Keratinocyte (primary cell): ENCODE measurements at regions not wholly inside any gene's neighbourhood (a gene's known extent, or its start where the extent isn't known, plus 50 kb on each side); places are given as distances from the start of the nearest gene placed in this dataset.

Source experiments
- DNase-seq: peaks from one replicate; pipeline ENCODE4 v3.0.0-alpha.2; 2011; ENCODE audit warnings: low read depth, missing footprints, low spot score
- FAIRE-seq: peaks from 2 replicates; lab custom pipeline; 2011; peaks lifted over from hg19 to GRCh38; lab: Jason Lieb, UNC
- H2AFZ ChIP-seq: 2 replicates; pipeline ENCODE4 v1.6.0; 2012; ENCODE audit warnings: low read length, control low read depth, inconsistent platforms; ENCODE audit not compliant: control insufficient read depth
- H3K27ac ChIP-seq: 2 replicates; pipeline ENCODE4 v1.5.1; 2011; ENCODE audit warnings: low read length; ENCODE audit not compliant: control insufficient read depth, insufficient read depth
- H3K27me3 ChIP-seq: 3 replicates; pipeline ENCODE4 v1.6.0; 2011; ENCODE audit warnings: low read length; ENCODE audit not compliant: control insufficient read depth, insufficient read depth; ENCODE audit errors: extremely low read depth
- H3K36me3 ChIP-seq, 2 experiments: 2 replicates in 1 of 2; 3 replicates in 1 of 2; pipeline ENCODE4 v1.5.1; 2011; ENCODE audit warnings: low read length in 2 of 2, mild to moderate bottlenecking in 1 of 2; ENCODE audit not compliant: control insufficient read depth in 2 of 2, insufficient read depth in 2 of 2; ENCODE audit errors: extremely low read depth in 1 of 2
- H3K4me1 ChIP-seq: 3 replicates; pipeline ENCODE4 v1.5.1; 2011; ENCODE audit warnings: low read length; ENCODE audit not compliant: control insufficient read depth, insufficient read depth; ENCODE audit errors: extremely low read depth
- H3K4me2 ChIP-seq: 3 replicates; pipeline ENCODE4 v1.6.0; 2011; ENCODE audit warnings: low read depth, low read length; ENCODE audit not compliant: control insufficient read depth, insufficient read depth; ENCODE audit errors: extremely low read depth
- H3K4me3 ChIP-seq, 3 experiments: fragments of 200-600 bp in 1 of 3; sonication (generic) in 1 of 3; 2 replicates in 2 of 3; 3 replicates in 1 of 3; pipeline ENCODE4 v1.5.1; 2011 to 2016; ENCODE audit warnings: low read length in 3 of 3, mild to moderate bottlenecking in 3 of 3, control low read depth in 2 of 3, inconsistent platforms in 1 of 3, low read depth in 1 of 3, mixed read lengths in 1 of 3, mixed run types in 1 of 3, moderate library complexity in 1 of 3; ENCODE audit not compliant: control insufficient read depth in 2 of 3, insufficient read depth in 2 of 3; ENCODE audit errors: extremely low read depth in 1 of 3
- H3K79me2 ChIP-seq: 2 replicates; pipeline ENCODE4 v1.6.0; 2012; ENCODE audit warnings: low read length; ENCODE audit not compliant: control insufficient read depth, insufficient read depth
- H3K9ac ChIP-seq: 3 replicates; pipeline ENCODE4 v1.6.0; 2011; ENCODE audit warnings: low read length; ENCODE audit not compliant: control insufficient read depth, insufficient read depth; ENCODE audit errors: extremely low read depth
- H3K9me1 ChIP-seq: 3 replicates; pipeline ENCODE4 v1.6.0; 2011; ENCODE audit warnings: low read length; ENCODE audit not compliant: control insufficient read depth, insufficient read depth; ENCODE audit errors: extremely low read depth
- H3K9me3 ChIP-seq: 2 replicates; pipeline ENCODE4 v1.5.1; 2012; ENCODE audit warnings: low read depth, low read length; ENCODE audit not compliant: control insufficient read depth
- H4K20me1 ChIP-seq: 3 replicates; pipeline ENCODE4 v1.6.0; 2011; ENCODE audit warnings: low read length; ENCODE audit not compliant: control insufficient read depth, insufficient read depth; ENCODE audit errors: extremely low read depth
- EZH2 ChIP-seq: IDR thresholded peaks from one replicate; pipeline ENCODE4 v1.6.1; 2012; ENCODE audit warnings: inconsistent platforms, mild to moderate bottlenecking, low read length, moderate library complexity
- dilution Hi-C: fragments of 300-500 bp; cut with MboI; formaldehyde crosslinking; loops from one replicate; pipeline ENCODE4 v1.7.0; 2020; ENCODE audit warnings: low sequenced_read_pairs; ENCODE audit not compliant: extremely low pct_ligation_motif_present
- TF ChIP-seq, protein P1 (sequence below), 3 experiments: IDR thresholded peaks in 1 of 3; conservative IDR thresholded peaks in 1 of 3; optimal IDR thresholded peaks in 1 of 3; 2 replicates in 2 of 3; 3 replicates in 1 of 3; pipeline versions ENCODE3 to v1.5.1; 2011; ENCODE audit warnings: low read length in 3 of 3, mild to moderate bottlenecking in 3 of 3, moderate library complexity in 2 of 3, control low read depth in 1 of 3, inconsistent platforms in 1 of 3; ENCODE audit not compliant: insufficient read depth in 2 of 3; ENCODE audit errors: extremely low read depth in 1 of 3

DNA sequence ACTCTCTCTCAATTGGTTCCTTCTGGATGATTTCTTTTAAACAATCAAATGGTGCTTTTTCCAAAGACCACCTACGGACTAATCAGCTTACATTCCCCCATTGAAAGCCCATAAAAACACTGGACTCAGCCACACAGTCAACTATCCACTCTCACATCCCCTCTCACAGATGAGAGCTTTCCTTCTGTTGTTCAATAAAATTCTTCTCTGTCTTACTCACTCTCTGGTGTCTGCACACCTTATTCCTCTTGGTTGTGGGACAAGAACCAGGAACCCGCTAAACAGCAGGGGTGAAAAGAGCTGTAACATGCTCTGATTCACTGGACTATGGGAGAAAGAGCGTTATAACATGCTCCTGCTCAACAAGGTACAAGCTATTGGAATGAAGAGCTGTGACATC is 2896.2 kb downstream of the PCDH9 start:
- Histone ChIP-seq H3K27ac (no peak overlapping the region), H3K36me3 (no peaks in the 10 kb centered on the region), H3K4me2 (no peak overlapping the region), H3K4me3 (no peak overlapping the region), H2AFZ (no peak overlapping the region), H4K20me1 (no peaks in the 10 kb centered on the region), H3K4me1 (no peaks in the 10 kb centered on the region), H3K27me3 (no peaks in the 10 kb centered on the region), H3K9me3 (no peaks in the 10 kb centered on the region), H3K9me1 (no peaks in the 10 kb centered on the region), H3K9ac (no peak overlapping the region), H3K79me2 (no peaks in the 10 kb centered on the region)
- dilution Hi-C loops: no loop called here
- DNase-seq (no peak), FAIRE-seq (no peak)
- no peak for TF ChIP-seq EZH2
- TF ChIP-seq, protein P1, sequence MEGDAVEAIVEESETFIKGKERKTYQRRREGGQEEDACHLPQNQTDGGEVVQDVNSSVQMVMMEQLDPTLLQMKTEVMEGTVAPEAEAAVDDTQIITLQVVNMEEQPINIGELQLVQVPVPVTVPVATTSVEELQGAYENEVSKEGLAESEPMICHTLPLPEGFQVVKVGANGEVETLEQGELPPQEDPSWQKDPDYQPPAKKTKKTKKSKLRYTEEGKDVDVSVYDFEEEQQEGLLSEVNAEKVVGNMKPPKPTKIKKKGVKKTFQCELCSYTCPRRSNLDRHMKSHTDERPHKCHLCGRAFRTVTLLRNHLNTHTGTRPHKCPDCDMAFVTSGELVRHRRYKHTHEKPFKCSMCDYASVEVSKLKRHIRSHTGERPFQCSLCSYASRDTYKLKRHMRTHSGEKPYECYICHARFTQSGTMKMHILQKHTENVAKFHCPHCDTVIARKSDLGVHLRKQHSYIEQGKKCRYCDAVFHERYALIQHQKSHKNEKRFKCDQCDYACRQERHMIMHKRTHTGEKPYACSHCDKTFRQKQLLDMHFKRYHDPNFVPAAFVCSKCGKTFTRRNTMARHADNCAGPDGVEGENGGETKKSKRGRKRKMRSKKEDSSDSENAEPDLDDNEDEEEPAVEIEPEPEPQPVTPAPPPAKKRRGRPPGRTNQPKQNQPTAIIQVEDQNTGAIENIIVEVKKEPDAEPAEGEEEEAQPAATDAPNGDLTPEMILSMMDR (optimal IDR thresholded peaks at IDR 0.05 in 1 of 3, IDR thresholded peaks at IDR 0.05 in 1 of 3, conservative IDR thresholded peaks at IDR 0.05 in 1 of 3; ENCODE audit: extremely low read depth in 1 of 3, insufficient read depth in 2 of 3, low read length in 3 of 3): no peak

DNA sequence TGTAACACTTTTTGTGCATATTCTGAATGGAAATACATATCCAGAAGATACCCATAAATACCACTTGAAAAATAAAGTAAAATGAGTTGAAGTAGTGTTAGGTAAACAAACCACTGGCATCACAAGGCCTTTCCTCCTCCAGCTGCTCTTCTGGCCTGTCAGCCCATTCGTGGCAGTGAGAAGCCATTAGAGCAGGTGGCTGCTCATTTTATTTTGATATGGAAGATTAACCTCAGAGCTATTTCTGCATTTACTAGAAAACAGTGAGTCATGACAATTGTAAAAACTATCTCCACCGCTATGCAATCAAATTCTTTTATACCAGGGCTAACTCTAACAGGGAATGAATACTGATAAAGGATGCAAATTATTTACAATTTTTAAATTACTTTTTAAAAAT is 2898.1 kb downstream of the PCDH9 start:
- TF ChIP-seq, protein P1 (optimal IDR thresholded peaks at IDR 0.05 in 1 of 3, IDR thresholded peaks at IDR 0.05 in 1 of 3, conservative IDR thresholded peaks at IDR 0.05 in 1 of 3; ENCODE audit: extremely low read depth in 1 of 3, insufficient read depth in 2 of 3, low read length in 3 of 3): no peak
- no peak for TF ChIP-seq EZH2
- Histone ChIP-seq H3K4me1 (no peaks in the 10 kb centered on the region), H3K9me3 (no peaks in the 10 kb centered on the region), H4K20me1 (no peaks in the 10 kb centered on the region), H3K36me3 (no peaks in the 10 kb centered on the region), H2AFZ (no peak overlapping the region), H3K4me3 (no peak overlapping the region), H3K27ac (no peak overlapping the region), H3K9me1 (no peaks in the 10 kb centered on the region), H3K9ac (no peak overlapping the region), H3K79me2 (no peaks in the 10 kb centered on the region), H3K4me2 (no peak overlapping the region), H3K27me3 (no peaks in the 10 kb centered on the region)
- FAIRE-seq (no peak), DNase-seq (no peak)
- dilution Hi-C loops: no loop called here
